GM21390 (cell line): ENCODE measurements at regions not wholly inside any gene's neighbourhood (a gene's known extent, or its start where the extent isn't known, plus 50 kb on each side); places are given as distances from the start of the nearest gene placed in this dataset.

Experiments
- ATAC-seq: cut with Tn5 transposase; IDR thresholded peaks from one replicate; pipeline ENCODE4 v1.9.1; 2021; ENCODE audit not compliant: unreplicated experiment

- ATAC-seq = no peak
Observed at GRCh38 chr3:176469694-176470205, 727.5 kb downstream of the TBL1XR1 start.

- no peak for ATAC-seq
Observed at GRCh38 chr3:176463610-176464009, 733.7 kb downstream of the TBL1XR1 start.

GRCh38 chr3:176447369-176447768 lies 749.9 kb downstream of the TBL1XR1 start:
- no peak for ATAC-seq

GRCh38 chr3:176442326-176442725 lies 755.0 kb downstream of the TBL1XR1 start:
- no peak for ATAC-seq

- ATAC-seq = no peak
Observed at GRCh38 chr3:176439729-176440128, 757.6 kb downstream of the TBL1XR1 start.

GRCh38 chr3:176431991-176432390 lies 765.3 kb downstream of the TBL1XR1 start:
- ATAC-seq = no peak

- no peak for ATAC-seq
Observed at GRCh38 chr3:176431038-176431418, 766.3 kb downstream of the TBL1XR1 start.

GRCh38 chr3:176430244-176431037 lies 766.8 kb downstream of the TBL1XR1 start:
- ATAC-seq = peak; percentile 68

GRCh38 chr3:176428552-176428951 lies 768.7 kb downstream of the TBL1XR1 start:
- no peak for ATAC-seq

GRCh38 chr3:176426371-176426770 lies 770.9 kb downstream of the TBL1XR1 start:
- ATAC-seq = no peak

- ATAC-seq = no peak
Observed at GRCh38 chr3:176416870-176417269, 780.4 kb downstream of the TBL1XR1 start.

GRCh38 chr3:176415661-176416295 lies 781.5 kb downstream of the TBL1XR1 start:
- no peak for ATAC-seq

- no peak for ATAC-seq
Observed at GRCh38 chr3:176412771-176413170, 784.5 kb downstream of the TBL1XR1 start.

- ATAC-seq = no peak
Observed at GRCh38 chr3:176403531-176403930, 793.8 kb downstream of the TBL1XR1 start.

GRCh38 chr3:176401211-176401610 lies 796.1 kb downstream of the TBL1XR1 start:
- ATAC-seq = no peak

GRCh38 chr3:176399193-176399592 lies 798.1 kb downstream of the TBL1XR1 start:
- ATAC-seq = no peak

GRCh38 chr3:176395240-176395639 lies 802.0 kb downstream of the TBL1XR1 start:
- ATAC-seq = no peak

GRCh38 chr3:176378789-176379188 lies 818.5 kb downstream of the TBL1XR1 start:
- no peak for ATAC-seq

- ATAC-seq = no peak
Observed at GRCh38 chr3:176376531-176376930, 820.8 kb downstream of the TBL1XR1 start.

GRCh38 chr3:176375519-176375918 lies 821.8 kb downstream of the TBL1XR1 start:
- no peak for ATAC-seq

GRCh38 chr3:176362191-176362731 lies 835.0 kb downstream of the TBL1XR1 start:
- no peak for ATAC-seq

GRCh38 chr3:176359211-176359610 lies 838.1 kb downstream of the TBL1XR1 start:
- ATAC-seq = no peak
